ENCODE measurements at regions not wholly inside any gene's neighbourhood (a gene's known extent, or its start where the extent isn't known, plus 50 kb on each side); places are given as distances from the start of the nearest gene placed in this dataset.

- no peak for DNase-seq (ENCODE audit: insufficient read length, low spot score)
- FAIRE-seq: no peak
- TF ChIP-seq CTCF (IDR thresholded peaks at IDR 0.05; ENCODE audit: insufficient read depth, missing control alignments): no peak
Observed at GRCh38 chr9:69955536-69956355, 87.9 kb upstream of the MAMDC2 start.

- no peak for TF ChIP-seq CTCF (IDR thresholded peaks at IDR 0.05; ENCODE audit: insufficient read depth, missing control alignments)
- FAIRE-seq: no peak
- DNase-seq (ENCODE audit: insufficient read length, low spot score): no peak
Observed at GRCh38 chr9:69961843-69962242, 81.8 kb upstream of the MAMDC2 start.

GRCh38 chr9:69963803-69964202 lies 79.8 kb upstream of the MAMDC2 start:
- no peak for FAIRE-seq
- no peak for DNase-seq (ENCODE audit: insufficient read length, low spot score)
- no peak for TF ChIP-seq CTCF (IDR thresholded peaks at IDR 0.05; ENCODE audit: insufficient read depth, missing control alignments)

GRCh38 chr9:69964446-69964845 lies 79.2 kb upstream of the MAMDC2 start:
- no peak for DNase-seq (ENCODE audit: insufficient read length, low spot score)
- no peak for FAIRE-seq
- TF ChIP-seq CTCF (IDR thresholded peaks at IDR 0.05; ENCODE audit: insufficient read depth, missing control alignments): no peak

- FAIRE-seq: no peak
- no peak for TF ChIP-seq CTCF (IDR thresholded peaks at IDR 0.05; ENCODE audit: insufficient read depth, missing control alignments)
- DNase-seq (ENCODE audit: insufficient read length, low spot score): no peak
Observed at GRCh38 chr9:69965416-69966145, 78.1 kb upstream of the MAMDC2 start.

GRCh38 chr9:69967344-69967743 lies 76.3 kb upstream of the MAMDC2 start:
- TF ChIP-seq CTCF (IDR thresholded peaks at IDR 0.05; ENCODE audit: insufficient read depth, missing control alignments): no peak
- no peak for DNase-seq (ENCODE audit: insufficient read length, low spot score)
- no peak for FAIRE-seq

Data from D721Med (cell line).